CD4-positive, alpha-beta T cell treated with Interleukin-1 beta for 1 hour (primary cell): ENCODE measurements at regions not wholly inside any gene's neighbourhood (a gene's known extent, or its start where the extent isn't known, plus 50 kb on each side); places are given as distances from the start of the nearest gene placed in this dataset.
"Not testable (repeated sequence)": the region's sequence is repeated elsewhere in the genome, so short reads cannot be mapped to it uniquely, and the experiment has no call there.

ENCODE experiments used
- DNase-seq, 2 donors: peaks; one replicate each; pipeline ENCODE4 v3.0.0-alpha.2; 2020 to 2022

GRCh38 chr19:5257155-5258045, 83.2 kb downstream of the PTPRS start:
- DNase-seq, result no peak

GRCh38 chr19:5255602-5256231, 84.9 kb downstream of the PTPRS start:
- DNase-seq, result no peak

DNA sequence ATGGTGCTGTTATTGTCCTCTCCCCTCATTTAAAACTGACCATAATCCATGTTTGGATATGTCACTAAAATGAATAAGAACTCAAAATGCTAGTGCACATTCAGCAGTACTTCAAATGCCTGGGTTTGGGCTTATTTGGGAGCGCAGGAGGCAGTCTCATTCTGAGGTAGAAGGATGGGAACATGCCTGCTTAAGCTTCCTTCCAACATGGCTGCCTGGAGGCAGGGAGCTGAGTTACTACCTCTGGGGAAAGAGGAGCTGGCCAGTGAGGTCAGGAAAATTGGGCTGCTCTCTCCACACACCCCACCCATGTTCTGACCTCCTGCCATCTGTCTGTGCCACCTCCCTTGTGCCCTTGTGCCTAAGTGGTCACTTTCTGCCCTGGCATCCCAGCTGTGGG, 85.7 kb downstream of the PTPRS start:
- no peak for DNase-seq

GRCh38 chr19:5254543-5254942, 86.1 kb downstream of the PTPRS start:
- no peak for DNase-seq

DNA sequence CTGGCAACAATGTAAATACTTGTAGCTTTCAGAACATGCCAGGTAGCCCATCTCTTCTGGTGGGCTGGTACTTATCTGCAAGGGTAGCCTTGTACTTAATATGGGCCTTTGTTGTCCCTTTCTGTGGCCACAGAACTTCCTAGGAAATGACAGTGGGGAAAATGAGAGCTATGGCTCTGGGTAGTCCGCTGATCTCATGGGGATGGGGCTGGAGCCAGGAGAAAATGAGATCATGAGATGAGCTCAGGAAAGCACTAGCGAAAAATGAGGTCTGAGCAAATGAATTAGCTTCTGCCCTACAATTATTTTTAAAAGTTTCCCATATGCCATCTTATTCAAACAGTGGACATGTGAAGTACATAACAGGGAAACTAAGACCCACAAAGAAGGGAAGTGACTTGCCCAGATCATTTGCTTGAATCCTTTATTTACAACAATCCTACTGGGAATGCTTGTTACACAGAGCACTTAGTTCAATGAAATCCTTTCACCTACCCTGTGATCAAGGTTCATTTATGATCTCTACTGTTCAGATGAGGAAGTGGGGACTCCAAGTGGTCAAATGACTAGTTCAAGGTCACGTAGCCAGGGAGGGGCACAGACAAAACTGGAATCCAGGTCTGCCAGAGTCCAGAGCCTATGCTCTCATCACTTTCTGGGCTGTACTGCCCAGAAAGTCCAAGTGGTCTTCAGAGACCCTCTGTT, 87.1 kb downstream of the PTPRS start:
- DNase-seq, result no peak

DNA sequence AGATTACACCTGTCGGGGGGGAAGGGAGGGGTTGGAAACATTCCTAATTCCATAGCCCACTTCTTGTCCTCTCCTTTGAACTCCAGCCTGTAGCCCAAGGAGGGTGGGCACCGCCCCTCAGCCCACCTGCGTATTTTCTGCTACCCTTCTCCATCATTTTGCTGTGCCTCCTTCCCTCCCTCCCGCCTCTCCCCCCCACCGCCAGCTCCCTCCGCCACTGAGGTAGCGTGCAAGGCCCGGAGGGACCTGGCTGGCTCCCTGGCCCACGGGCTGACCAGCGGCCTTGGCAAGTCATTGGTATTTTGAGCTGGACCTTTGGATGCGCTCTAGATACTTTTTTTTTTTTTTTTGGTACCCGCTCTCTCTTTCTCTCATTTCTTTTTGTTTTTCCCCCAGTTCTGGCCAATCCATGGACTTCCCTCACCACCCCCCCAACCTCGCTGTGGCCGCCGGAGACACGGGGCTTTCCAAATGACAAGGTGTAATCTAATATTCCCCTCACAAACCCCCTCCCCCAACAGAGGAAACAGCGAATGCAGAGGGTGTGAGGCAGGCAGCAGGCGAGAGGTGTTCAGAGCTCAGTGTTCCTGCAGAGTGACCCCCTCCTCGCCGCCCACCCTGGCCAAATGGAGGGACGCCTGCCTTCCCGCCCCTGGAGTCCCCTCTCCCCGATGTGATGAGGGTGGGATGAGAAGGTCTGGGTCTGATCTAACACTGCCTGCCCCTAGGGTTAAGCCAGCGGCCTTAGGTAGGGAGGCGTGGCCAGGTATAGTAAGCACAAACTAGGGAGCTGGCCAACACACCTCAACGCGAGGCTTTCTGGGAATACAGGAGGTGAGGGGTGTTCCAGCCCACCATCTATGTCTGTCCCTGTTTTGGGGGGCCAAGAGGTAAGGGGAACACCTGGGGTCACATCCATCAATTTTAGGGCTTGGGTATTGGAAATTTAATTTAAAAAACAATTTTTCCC, 89.2 kb downstream of the PTPRS start:
- no peak for DNase-seq

- no peak for DNase-seq
Measured at GRCh38 chr19:5250127-5250659, 90.4 kb downstream of the PTPRS start.

DNA sequence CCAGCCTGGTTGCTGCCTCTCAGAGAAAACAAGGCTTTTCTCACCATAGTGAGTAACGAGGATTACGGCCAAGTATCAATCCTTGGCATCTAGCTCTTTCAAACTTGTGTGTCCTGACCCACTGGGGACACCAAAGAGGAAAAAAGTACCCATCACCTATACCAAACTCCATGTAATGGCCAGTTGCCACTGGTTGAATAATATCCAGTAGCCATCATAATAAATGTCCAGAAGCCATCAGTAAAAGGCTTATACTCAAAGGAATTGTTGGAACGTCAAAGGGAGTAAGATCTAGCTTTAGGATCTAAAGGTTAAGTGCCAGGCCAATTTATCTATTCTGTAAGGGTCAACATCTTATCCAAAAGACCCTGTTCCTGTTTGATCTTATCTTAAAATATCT, 91.1 kb downstream of the PTPRS start:
- DNase-seq, result no peak

GRCh38 chr19:5247957-5248705, 92.5 kb downstream of the PTPRS start:
- no peak for DNase-seq

DNA sequence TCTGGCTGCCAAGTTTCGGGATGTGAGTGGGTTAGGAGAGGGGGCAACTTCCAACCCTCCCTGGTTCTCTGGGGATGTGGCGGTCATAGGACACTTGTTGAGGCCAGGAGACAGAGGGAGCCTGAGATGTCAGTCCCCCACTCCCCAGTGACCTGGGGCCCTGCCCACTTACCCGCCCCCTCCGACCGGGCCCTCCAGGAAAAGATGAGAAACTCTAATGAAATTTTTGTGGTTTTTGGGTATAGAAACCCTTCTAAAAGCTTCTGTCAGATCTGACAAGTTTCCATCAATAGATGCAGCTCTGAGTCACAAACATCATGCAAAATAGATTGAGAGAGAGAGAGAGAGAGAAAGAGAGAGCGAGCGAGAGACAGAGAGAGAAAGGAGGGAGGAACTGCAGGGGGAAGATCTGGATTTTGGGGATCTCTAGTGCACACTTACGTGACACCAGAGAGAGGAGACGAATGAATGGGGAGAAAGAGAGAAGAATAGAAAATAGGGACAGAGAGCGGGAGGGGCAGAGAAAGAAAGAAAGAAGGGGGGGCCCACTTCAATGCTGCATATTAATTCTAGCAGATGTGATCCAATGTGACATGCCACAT, 94.0 kb downstream of the PTPRS start:
- DNase-seq, result no peak

- no peak for DNase-seq
Measured at GRCh38 chr19:5245631-5246553, 94.7 kb downstream of the PTPRS start.

GRCh38 chr19:5244351-5244750, 96.3 kb downstream of the PTPRS start:
- no peak for DNase-seq

GRCh38 chr19:5243878-5244277, 96.7 kb downstream of the PTPRS start:
- DNase-seq, result no peak

GRCh38 chr19:5241896-5242295, 98.7 kb downstream of the PTPRS start:
- not testable (repeated sequence) for DNase-seq

- no peak for DNase-seq
Measured at GRCh38 chr19:5240011-5240410, 100.6 kb downstream of the PTPRS start.

GRCh38 chr19:5238700-5239099, 101.9 kb downstream of the PTPRS start:
- no peak for DNase-seq

DNA sequence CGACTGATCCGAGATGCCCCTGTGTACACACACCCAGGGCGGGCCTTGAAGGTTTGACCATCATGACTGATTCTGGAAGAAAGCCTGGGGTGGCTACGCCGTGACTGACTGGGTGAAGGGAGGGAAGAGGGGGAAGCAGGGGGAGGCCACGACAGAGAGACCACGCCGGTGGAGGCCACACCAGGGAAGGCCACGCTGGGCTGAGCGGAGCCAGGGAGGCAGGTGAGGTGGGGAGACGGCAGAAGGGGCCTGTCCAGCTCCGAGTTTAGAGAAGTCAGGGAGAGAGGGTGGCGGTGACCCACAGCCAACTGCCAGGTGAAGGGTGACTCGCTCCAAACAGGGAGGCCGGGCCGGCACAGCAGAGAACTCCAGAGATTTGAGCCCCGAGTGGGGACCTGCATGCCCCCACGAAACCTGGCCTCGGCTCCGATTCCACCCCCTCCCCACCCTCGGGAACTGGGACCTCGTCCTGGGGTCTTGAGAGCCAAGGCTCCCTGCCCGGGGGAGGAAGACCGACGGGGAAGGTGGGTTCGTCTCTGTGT, 102.6 kb downstream of the PTPRS start:
- DNase-seq, result no peak

- no peak for DNase-seq
Measured at GRCh38 chr19:5237190-5237780, 103.3 kb downstream of the PTPRS start.
